ENCODE measurements at regions not wholly inside any gene's neighbourhood (a gene's known extent, or its start where the extent isn't known, plus 50 kb on each side); places are given as distances from the start of the nearest gene placed in this dataset.
"Not testable (repeated sequence)": the region's sequence is repeated elsewhere in the genome, so short reads cannot be mapped to it uniquely, and the experiment has no call there.

DNA sequence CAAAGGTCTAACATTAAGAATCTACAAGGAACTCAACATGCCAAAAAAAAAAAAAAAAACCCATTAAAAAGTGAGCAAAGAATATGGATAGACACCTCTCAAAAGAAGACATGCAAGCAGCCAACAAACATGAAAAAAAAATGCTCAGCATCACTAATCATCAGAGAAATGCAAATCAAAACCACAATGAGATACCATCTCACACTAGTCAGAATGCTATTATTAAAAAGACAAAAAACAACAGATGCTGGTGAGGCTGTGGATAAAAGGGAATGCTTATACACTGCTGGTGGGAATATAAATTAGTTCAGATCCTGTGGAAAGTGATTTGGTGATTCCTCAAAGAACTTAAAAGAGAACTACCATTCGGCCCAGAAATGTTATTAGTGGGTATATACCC lies 257.7 kb upstream of the PLET1 start:
- no peak for DNase-seq

DNA sequence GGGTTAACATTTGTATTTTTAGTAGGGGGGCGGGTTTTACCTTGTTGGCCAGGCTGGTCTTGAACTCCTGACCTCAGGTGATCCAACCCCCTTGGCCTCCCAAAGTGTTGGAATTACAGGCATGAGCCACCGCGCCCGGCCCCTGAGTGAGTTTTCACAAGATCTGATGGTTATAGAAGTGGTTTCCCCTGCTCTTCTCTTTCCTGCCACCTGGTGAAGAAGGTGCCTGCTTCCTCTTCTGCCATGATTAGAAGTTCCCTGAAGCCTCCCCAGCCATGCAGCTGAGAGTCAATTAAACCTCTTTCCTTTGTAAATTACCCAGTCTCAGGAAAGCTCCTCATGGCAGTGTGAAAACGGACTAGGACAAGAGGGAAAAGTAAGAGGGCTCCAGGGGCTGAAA lies 259.1 kb upstream of the PLET1 start:
- no peak for DNase-seq

- DNase-seq: no peak
These were observed 259.7 kb upstream of the PLET1 start for GRCh38 chr11:112520354-112520753.

DNA sequence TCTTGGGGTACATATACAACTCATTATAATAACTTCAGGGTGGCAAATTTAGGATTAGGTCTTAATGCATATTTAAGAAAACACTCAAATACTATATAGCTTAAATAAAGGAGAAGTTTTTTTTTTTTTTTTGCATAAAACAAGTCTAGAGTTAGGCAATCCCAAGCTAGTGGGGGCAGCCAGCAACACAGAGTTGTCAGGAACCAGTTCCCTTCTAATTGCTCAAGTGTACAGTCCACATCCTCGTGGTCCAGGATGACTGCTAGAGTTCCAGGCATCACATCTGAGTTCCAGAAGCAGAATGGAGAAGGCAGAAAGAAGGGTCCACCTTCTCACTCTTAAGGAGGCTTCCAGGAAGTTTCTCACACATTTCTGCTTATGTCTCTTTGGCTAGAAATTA lies 261.9 kb upstream of the PLET1 start:
- DNase-seq: peak; percentile 58 to 71 (median 69)

- no peak for DNase-seq
These were observed 262.4 kb upstream of the PLET1 start for GRCh38 chr11:112523031-112523430.

DNA sequence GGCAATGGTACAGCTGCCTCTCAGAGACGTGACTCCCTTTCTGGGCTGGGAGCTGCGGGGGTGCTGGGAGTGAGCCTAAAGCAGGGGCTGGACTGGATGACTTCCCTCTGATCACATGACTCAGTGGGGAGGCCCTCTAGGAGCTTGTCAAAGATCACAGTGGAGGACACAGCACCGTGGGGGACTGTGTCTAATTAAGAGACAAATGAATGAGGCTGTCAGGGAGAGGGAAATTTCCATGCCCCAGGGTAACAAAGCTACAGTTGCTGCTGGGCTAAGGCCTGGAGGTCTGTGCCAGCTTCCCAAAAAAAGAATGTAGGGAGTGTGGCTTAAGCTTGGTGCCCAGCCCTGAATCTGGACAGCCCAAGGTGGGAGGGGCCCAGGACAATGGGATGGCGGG lies 262.8 kb upstream of the PLET1 start:
- peak; percentile 75 to 83 (median 80) for DNase-seq

- peak in 2 of 3 donors; percentile 12 to 40 for DNase-seq
These were observed 263.3 kb upstream of the PLET1 start for GRCh38 chr11:112523951-112524350.

GRCh38 chr11:112524798-112525197 lies 264.1 kb upstream of the PLET1 start:
- peak in 2 of 3 donors; percentile 28 to 37 for DNase-seq

GRCh38 chr11:112525270-112525669 lies 264.6 kb upstream of the PLET1 start:
- DNase-seq: peak; percentile 68 to 80 (median 77)

DNA sequence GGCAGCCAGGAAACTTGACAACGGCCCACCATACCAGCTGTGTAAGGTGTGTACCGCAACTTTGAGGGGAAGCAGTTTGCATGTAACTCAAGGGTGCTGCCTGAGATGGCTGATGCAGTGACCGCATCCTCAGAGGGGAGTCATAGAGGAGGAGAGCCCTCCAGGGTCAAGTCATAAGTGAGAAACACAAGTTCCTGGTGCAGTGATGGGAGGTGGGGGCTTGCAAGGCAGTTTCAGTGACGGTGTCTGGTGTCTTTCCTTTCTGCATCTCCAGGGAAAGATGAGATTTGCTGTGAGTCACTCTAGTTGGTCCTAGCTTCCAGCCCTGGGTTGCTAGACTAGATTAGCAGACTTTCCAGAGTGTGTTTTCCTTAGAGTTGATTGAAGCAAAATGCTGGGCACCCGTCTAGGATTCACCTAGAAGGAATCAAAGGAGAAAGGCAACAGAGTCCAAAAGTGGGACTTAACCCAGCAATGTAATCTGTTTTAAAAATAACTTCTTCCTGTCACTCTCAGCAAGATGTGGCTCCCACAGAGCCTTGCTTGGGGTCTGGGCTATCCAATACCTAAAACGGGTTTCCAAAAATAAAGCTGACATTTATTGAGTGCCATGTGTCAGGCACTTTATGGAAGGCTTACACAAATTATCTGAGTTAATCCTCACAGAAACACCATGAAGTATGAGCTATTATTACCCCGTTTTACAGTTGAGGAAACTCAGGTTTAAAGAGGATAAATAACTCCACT lies 265.4 kb upstream of the PLET1 start:
- DNase-seq: peak; percentile 73 to 85 (median 73)

GRCh38 chr11:112526699-112527416 lies 266.2 kb upstream of the PLET1 start:
- peak; percentile 82 to 90 (median 84) for DNase-seq

DNA sequence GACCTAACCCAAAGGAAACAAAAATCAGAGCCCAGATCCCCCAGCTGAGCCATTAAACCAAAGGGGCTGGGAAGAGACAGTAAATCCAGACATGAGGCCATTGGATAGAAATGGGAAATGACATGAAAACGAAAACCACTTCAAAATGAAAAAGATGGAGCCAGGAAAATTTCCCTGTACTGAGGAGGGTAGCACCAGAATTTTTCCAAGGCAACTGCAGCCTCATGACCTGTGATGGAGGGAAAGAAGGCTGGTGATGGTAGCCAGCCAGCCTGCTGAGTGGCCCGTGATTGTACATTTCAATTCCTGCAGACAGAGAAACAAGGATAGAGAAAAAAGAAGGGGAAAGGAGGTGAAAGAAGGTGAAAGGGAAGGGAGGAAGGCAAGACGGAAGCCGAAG lies 268.4 kb upstream of the PLET1 start:
- no peak for DNase-seq

DNA sequence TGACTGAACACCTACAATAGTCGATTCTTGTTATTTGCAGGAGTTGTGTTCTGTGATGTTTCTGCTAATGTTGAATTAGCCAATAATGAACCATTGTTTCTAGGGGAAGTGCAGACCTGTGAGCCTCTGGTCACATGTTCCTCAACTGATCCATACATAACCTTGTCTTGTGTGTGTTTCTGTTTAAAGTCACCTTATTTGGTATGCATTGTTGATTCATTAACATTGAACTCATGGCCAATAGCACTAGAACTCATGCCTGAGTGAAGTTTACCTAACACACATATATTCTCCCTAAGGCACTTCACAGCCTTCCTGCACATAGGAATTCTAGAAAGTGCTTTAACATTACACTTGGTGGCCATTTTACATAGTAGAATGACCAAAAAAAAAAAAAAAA lies 271.8 kb upstream of the PLET1 start:
- DNase-seq: no peak

- no peak for DNase-seq
These were observed 273.0 kb upstream of the PLET1 start for GRCh38 chr11:112533682-112534081.

DNA sequence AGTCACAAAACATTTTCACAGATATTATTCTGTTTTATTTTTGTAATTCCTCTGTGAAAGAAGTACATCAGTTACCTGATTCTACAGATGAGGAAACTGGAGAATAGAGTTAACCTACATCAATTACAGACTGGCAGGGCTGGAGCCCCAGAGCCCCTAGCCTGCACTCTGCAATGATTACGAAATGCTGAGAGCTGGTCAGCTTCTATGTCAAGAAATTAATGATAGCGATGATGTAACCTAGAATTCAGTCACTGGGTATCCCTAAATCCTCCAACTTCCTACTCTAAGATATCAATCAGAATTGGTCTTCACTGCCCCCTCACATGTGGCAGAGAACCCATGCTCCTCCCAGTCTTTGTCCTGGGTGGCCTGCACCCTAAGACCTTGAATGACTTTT lies 273.5 kb upstream of the PLET1 start:
- DNase-seq: peak; percentile 27 to 61 (median 45)

DNA sequence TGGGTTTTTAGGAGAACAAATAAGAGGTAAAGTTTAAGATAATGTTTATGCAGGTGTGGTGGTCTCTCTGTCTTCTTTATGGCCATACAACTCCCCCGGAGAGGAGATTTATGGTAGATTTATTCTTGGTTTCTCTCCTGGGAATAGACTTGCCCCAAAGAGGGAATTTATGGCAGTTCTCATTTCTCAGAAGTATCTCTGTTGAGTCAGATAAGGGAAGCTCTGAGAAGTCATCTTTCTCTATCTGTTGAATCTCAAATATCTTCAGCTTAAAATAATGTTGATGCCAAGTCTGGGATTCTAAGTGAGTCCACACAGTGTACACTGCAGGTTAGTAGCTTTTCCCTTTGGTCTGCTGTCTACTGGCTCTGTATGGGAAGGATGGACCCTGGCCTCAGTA lies 276.4 kb upstream of the PLET1 start:
- DNase-seq: peak in 2 of 3 donors; percentile 58

DNA sequence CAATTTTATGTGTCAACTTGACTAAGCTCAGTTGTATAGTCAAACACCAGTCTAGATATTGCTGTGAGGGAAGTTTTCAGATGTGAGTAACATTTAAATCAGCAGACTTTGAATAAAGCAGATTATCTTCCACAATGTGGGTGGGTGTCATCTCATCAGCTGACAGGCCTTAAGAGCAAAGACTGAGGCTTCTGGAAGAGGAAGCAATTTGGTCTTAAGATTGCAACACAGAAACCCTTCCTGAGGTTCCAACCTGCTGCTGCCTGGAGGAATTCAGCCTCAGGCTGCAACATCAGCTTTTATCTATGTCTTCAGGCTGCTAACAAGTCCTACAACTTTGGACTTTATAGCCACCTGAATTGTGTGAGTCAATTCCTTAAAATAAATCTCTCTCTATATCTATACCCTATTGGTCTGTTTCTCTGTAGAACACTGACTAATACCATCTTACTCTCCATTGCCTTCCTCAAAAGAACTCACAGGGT lies 277.2 kb upstream of the PLET1 start:
- DNase-seq: peak; percentile 86 to 96 (median 93)

GRCh38 chr11:112538534-112539280 lies 278.0 kb upstream of the PLET1 start:
- peak; percentile 49 to 62 (median 60) for DNase-seq

- DNase-seq: not testable (repeated sequence)
These were observed 278.6 kb upstream of the PLET1 start for GRCh38 chr11:112539281-112539555.

- DNase-seq: no peak
These were observed 279.1 kb upstream of the PLET1 start for GRCh38 chr11:112539741-112540140.

GRCh38 chr11:112540261-112540660 lies 279.6 kb upstream of the PLET1 start:
- no peak for DNase-seq

DNA sequence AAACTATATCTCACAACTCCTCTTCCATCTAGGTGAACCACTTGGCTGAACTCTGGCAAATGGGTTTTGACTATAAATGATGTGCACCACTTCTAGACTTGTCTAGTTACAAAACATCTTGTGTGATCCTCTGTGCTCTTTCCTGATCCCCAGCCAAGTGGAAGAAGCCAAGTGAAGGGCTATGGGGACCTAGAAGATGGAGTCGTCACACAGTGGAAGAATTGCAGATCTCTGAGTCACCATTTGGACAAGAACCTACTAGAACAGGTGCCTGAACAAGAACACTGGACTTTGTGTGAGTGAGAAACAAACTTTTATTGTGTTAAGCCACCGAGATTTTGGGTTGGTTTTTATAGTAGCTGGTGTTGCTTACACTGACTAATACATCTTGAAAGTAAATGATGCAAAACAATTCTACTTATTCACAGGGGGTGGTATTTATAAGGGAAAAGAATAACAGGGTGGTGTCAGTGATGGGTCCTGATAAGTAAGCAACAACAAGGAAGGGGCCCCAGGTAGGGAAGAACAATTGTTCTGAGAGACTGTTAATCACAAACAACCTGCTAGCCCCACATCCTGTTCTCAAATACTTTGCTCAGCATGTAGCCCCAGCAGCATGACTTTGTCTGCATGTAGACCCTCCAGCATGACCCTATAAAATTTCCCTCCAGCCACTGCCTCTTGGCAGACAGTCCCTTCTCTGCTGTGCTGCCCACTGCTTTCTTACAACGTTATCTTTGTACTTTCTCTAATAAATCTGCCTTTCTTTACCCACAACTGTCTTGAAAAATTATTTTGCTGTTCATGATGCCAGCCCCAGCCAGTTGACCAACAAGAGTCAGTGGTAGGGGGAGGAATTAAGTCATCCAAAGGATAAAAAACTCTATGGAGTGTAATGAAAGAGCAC lies 280.7 kb upstream of the PLET1 start:
- DNase-seq: no peak

GRCh38 chr11:112542479-112542878 lies 281.8 kb upstream of the PLET1 start:
- no peak for DNase-seq
